Testis (tissue), 2 donors: ENCODE measurements at regions not wholly inside any gene's neighbourhood (a gene's known extent, or its start where the extent isn't known, plus 50 kb on each side); places are given as distances from the start of the nearest gene placed in this dataset.
A peak's percentile ranks its signal among the peaks of the same experiment; 100 is the strongest.

Experiments used
- DNase-seq: peaks from one replicate; pipeline ENCODE4 v3.0.0-alpha.2; 2019
- H3K27ac ChIP-seq, 2 donors: fragments of 200-600 bp; sonication (generic); one replicate each; pipeline ENCODE4 v1.5.1; 2019
- H3K27me3 ChIP-seq: fragments of 200-600 bp; sonication (generic); one replicate; pipeline ENCODE4 v1.5.1; 2019
- H3K36me3 ChIP-seq: fragments of 200-600 bp; sonication (generic); one replicate; pipeline ENCODE4 v1.5.1; 2017; ENCODE audit warnings: low read depth; ENCODE audit errors: missing control alignments
- H3K4me1 ChIP-seq: fragments of 200-600 bp; sonication (generic); one replicate; pipeline ENCODE4 v1.5.1; 2019
- H3K4me3 ChIP-seq, 2 donors: fragments of 200-600 bp; sonication (generic); one replicate each; pipeline ENCODE4 v1.5.1; 2017 to 2019
- H3K9me3 ChIP-seq: fragments of 200-600 bp; sonication (generic); one replicate; pipeline ENCODE4 v1.5.1; 2017
- POLR2A ChIP-seq: fragments of 450-650 bp; IDR thresholded peaks from one replicate; pipeline ENCODE4 v1.6.1; 2017; ENCODE audit warnings: antibody characterized with exemption, mild to moderate bottlenecking, moderate library complexity
- WGBS, 2 donors: methylation state at CpG; one replicate each; pipeline ENCODE4 v1.1.5; 2018; 5-methylcytosine and 5-hydroxymethylcytosine counted together
- intact Hi-C: fragments of 100-400 bp; cut with DNase I; formaldehyde crosslinking; loops from one replicate; pipeline ENCODE4 v1.15.1; 2023; ENCODE audit warnings: low total_unique reads
- TF ChIP-seq, protein P1 (sequence below), 3 experiments: fragments of 450-650 bp in 2 of 3; fragments of 200-600 bp in 1 of 3; sonication (generic) in 1 of 3; IDR thresholded peaks; one replicate each; pipeline ENCODE4 v1.5.1; 2016 to 2019; ENCODE audit warnings: antibody characterized with exemption in 3 of 3, mild to moderate bottlenecking in 2 of 3, moderate library complexity in 1 of 3

DNA sequence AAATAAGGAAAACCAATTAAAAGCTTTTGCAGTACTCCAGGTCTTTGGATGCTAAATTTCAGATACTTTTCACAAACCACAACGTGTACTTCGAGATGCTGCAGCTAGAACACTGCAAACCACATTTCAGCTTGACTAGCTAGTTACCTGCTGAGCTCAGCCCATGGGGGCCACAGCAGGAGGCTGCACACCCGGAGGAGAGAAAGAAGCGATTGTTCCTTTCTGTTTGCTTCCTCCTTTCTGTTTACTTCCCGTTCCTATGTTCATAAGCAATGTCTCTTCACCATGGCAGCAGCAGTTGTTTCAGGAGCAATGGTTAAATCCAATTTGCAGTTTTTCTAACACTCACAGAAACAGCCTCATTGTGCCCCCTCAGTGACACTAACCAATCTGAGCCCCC, 225.6 kb upstream of the FGGY start:
- H3K4me1 ChIP-seq, result no peaks in the 10 kb centered on the region
- DNase-seq, result no peak
- no peaks in the 10 kb centered on the region for H3K9me3 ChIP-seq
- intact Hi-C loops, result no loop called here
- H3K27me3 ChIP-seq, result no peaks in the 10 kb centered on the region
- H3K27ac ChIP-seq, result no peak overlapping the region
- WGBS, 2 donors, result 75 to 78% methylated on average over 5 of the region's 5 CpGs
- TF ChIP-seq, protein P1, sequence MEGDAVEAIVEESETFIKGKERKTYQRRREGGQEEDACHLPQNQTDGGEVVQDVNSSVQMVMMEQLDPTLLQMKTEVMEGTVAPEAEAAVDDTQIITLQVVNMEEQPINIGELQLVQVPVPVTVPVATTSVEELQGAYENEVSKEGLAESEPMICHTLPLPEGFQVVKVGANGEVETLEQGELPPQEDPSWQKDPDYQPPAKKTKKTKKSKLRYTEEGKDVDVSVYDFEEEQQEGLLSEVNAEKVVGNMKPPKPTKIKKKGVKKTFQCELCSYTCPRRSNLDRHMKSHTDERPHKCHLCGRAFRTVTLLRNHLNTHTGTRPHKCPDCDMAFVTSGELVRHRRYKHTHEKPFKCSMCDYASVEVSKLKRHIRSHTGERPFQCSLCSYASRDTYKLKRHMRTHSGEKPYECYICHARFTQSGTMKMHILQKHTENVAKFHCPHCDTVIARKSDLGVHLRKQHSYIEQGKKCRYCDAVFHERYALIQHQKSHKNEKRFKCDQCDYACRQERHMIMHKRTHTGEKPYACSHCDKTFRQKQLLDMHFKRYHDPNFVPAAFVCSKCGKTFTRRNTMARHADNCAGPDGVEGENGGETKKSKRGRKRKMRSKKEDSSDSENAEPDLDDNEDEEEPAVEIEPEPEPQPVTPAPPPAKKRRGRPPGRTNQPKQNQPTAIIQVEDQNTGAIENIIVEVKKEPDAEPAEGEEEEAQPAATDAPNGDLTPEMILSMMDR (IDR thresholded peaks at IDR 0.05), result no peak
- no peak for TF ChIP-seq POLR2A
- H3K36me3 ChIP-seq, result no peaks in the 10 kb centered on the region
- no peak overlapping the region for H3K4me3 ChIP-seq

DNA sequence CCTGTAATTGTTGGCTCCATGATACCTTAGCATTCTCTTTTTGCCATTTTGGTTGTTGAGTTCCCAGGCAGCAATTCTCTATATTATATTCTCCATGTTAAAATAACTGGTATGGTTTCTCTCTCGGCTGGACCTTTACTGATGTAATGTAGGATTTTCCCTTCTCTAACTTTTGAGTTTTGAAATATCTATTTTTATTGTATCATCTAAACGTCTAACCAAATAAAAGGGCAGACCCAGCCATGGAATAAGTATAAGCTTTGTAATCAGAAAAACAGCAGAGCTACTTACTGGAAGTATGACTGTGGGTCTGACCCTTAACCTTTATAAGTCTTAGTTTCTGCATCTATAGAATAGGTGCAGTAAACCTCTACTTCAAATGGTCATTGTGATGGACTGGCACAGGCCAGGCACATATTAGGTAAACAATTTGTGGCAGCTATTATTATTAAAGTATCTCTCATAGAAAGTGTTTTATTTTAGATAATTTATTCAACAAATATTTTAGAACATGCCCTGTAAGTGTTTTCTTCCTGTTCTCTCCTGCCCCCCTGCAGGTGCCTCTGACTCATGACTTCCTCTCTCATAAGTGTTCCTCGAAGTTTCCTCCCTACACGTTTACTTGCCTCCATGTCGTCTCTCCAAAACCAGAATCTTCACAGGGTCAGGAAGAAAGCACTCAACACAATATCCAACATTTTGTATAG, 224.9 kb upstream of the FGGY start:
- H3K36me3 ChIP-seq, result no peaks in the 10 kb centered on the region
- H3K27ac ChIP-seq, result peak overlapping the region in 1 of 2 donors; percentile 6
- H3K4me1 ChIP-seq, result no peaks in the 10 kb centered on the region
- intact Hi-C loops, result no loop called here
- TF ChIP-seq POLR2A, result no peak
- TF ChIP-seq, protein P1 (IDR thresholded peaks at IDR 0.05), result no peak
- no peak overlapping the region for H3K4me3 ChIP-seq
- no peaks in the 10 kb centered on the region for H3K9me3 ChIP-seq
- DNase-seq, result no peak
- H3K27me3 ChIP-seq, result no peaks in the 10 kb centered on the region
- 69 to 73% methylated on average over 5 of the region's 5 CpGs for WGBS, 2 donors

DNA sequence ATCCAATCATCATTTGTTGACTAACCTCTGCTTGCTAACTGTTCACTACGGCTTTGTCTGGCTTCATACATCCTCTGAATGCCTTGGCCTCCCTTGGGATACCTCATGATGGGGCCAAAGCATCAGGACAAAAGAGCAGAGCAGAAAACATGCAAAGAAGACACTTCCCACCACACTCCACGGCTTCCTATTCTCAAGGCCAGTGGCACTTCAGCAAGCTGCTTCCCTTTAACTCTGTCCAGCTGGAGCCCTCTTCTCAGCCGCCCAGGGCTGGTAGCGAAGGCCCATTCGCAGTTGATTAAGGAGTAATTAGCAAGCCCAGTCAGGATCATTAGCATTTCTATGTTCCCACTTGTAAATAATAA, 224.3 kb upstream of the FGGY start:
- Histone ChIP-seq H3K27ac (no peak overlapping the region), H3K4me1 (no peaks in the 10 kb centered on the region), H3K27me3 (no peaks in the 10 kb centered on the region), H3K4me3 (no peak overlapping the region), H3K9me3 (no peaks in the 10 kb centered on the region), H3K36me3 (no peaks in the 10 kb centered on the region)
- no peak for TF ChIP-seq POLR2A
- TF ChIP-seq, protein P1 (IDR thresholded peaks at IDR 0.05), result no peak
- 73% methylated on average over 5 of the region's 5 CpGs for WGBS, 2 donors
- intact Hi-C loops, result no loop called here
- DNase-seq, result no peak

DNA sequence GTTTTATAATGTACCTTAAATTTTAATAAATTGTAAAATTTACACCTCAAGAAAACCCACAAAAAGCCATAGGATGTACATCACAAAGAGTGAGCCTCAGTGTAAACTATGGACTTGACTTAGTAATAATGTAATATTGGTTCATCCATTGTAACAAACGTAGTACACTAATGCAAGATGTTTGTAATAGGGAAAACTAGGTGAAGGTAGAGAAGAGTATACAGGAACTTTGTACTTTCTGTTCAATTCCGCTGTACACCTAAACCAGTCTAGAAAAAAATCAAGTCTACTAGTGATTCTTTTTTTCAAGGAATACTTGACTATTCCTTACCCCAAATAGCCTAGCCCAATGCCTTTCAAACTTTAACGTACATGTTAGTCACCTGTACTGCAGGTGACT, 222.3 kb upstream of the FGGY start:
- no peaks in the 10 kb centered on the region for H3K27me3 ChIP-seq
- H3K36me3 ChIP-seq, result no peaks in the 10 kb centered on the region
- WGBS, 2 donors, result 64 to 93% methylated on average over 3 of the region's 3 CpGs
- no peaks in the 10 kb centered on the region for H3K4me1 ChIP-seq
- H3K27ac ChIP-seq, result no peak overlapping the region
- H3K4me3 ChIP-seq, result no peak overlapping the region
- TF ChIP-seq, protein P1 (IDR thresholded peaks at IDR 0.05), result no peak
- no peak for TF ChIP-seq POLR2A
- intact Hi-C loops, result no loop called here
- H3K9me3 ChIP-seq, result no peaks in the 10 kb centered on the region
- no peak for DNase-seq

DNA sequence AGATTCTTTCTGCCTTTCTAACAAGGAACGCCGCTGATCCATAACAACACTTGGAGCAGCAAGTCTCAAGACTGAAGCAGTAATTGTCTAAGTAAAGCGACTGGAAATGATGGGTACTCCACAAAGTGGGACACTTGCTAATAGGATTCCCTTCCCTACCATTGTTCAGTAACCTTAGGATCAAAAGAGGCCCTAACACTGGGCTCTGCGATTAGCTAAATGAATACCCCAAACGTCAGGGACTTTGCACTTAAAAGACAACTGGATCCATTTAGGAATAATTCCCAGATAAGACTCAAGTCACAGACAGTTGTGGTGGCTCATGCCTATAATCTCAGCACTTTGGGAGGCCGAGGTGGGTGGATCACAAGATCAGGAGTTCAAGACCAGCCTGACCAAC, 221.9 kb upstream of the FGGY start:
- H3K4me1 ChIP-seq, result no peaks in the 10 kb centered on the region
- intact Hi-C loops, result no loop called here
- WGBS, 2 donors, result 85 to 92% methylated on average over 6 of the region's 6 CpGs

More for the DNA sequence above, 221.9 kb upstream of the FGGY start:
- no peak overlapping the region for H3K4me3 ChIP-seq
- H3K9me3 ChIP-seq, result no peaks in the 10 kb centered on the region
- H3K36me3 ChIP-seq, result no peaks in the 10 kb centered on the region
- DNase-seq, result no peak
- no peak for TF ChIP-seq POLR2A
- TF ChIP-seq, protein P1 (IDR thresholded peaks at IDR 0.05), result no peak
- H3K27me3 ChIP-seq, result no peaks in the 10 kb centered on the region
- no peak overlapping the region for H3K27ac ChIP-seq
